ENCODE measurements at regions not wholly inside any gene's neighbourhood (a gene's known extent, or its start where the extent isn't known, plus 50 kb on each side); places are given as distances from the start of the nearest gene placed in this dataset.

DNA sequence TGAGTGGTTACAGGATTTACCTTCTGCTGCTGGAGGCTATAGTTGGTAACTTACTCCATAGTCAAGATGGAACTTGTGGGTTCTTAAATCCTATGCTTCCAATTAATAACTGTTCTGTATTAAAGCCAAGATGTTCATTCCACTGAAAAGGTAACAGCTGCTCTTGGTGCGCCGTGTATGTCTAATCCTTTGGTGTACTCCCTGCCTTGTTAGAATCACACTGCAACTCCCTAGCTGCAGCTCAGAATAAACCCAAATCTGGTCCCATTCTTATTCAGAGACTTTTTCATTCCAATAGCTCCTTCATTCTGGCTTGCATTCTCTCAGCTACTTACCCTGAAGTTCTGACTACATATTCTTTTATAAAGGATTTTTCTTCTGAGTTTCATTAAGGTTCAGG lies 1355.5 kb downstream of the MAT2B start:
- DNase-seq (ENCODE audit: low read depth): no peak

DNA sequence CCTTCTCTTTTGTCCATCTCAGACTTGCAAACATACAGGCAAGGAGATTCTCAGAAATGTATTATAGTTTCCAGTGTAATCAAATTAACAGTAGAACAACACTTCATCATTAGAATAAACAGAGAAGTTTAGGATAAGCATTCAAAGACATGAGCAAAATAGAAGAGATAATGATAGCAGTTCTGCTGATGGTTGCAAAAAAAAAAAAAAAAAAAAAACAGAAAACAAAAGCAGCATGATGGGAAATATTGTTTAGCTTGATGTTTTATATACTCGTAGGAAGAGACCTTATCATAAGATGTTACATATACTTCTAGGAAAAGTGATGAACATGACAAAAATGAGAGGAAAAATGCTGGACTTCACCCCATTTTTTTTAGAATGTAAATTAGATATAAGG lies 1356.2 kb downstream of the MAT2B start:
- no peak for DNase-seq (ENCODE audit: low read depth)

DNA sequence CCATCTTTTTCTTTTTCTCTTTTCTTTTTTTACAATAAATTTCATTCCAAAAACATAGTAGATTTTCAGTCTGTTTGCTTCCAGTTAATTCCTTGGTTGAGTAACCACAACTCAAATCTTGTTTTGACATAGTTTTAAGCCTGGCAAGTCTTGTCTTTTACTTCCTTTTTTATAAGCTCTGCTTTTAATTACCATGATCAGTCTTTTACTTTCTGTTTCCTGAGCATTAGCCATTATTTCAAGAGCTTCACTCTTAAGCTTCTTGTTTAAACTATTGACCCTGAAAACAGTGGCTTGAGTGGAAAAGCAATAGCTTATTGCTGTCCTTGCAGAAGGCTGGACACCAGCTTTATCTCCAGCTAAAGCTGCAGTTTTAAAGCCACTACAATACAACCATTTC lies 1363.3 kb downstream of the MAT2B start:
- DNase-seq (ENCODE audit: low read depth): no peak

DNA sequence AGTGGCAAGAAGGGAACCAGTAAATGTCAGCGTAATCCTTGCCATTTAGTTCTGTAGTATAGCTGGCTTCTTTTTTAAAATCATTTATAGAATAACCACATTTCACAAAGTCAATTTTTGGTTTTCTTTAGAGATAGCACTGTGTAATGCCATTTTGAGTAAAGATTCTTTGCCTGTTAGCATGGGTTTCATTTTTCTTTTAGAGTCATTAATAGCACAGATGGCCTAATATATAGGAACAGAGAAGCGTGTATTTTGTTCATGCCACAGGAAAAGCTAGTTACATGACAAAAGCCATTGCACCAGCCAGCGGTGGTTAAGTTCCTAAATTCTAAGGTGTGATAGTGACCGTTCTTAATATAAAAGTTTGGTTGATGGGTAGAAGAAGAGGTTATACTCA lies 1363.9 kb downstream of the MAT2B start:
- DNase-seq (ENCODE audit: low read depth): no peak

DNA sequence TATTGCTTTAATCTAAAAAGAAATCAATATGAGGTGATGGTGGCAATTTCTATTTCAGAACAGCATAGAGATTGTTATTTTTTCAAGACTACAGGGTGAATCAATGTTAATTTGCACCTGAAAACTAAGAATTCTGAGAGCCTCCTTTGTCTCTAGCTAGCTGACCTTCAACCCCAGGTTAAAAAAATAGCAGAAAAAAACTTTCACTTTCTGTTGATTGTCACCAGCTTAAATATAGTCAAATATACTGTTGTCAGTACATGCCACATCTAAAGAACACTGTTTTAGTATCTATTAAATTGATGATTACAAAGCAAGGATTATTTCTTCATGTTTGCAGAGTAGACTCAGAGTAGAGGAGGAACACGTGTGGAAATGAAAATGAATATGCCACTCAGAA lies 1371.4 kb downstream of the MAT2B start:
- no peak for DNase-seq (ENCODE audit: low read depth)

DNA sequence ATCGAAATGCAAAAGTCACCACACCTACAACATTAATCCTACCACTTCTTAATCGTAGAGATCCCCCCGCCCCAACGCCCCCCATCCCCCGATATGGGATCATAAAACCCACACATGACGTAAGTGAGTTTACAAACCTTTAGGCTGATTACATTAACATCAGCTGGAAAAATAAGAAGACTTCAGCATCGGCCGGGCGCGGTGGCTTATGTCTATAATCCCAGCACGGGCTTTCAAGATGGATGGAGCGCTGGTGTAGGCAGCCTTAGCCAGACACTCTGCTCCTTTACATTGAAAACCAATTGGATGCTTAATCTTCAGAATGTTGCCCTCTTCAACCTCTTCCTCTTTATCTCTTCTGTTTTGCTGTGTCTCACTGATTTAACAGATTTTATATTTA lies 1376.0 kb downstream of the MAT2B start:
- DNase-seq (ENCODE audit: low read depth): no peak

DNA sequence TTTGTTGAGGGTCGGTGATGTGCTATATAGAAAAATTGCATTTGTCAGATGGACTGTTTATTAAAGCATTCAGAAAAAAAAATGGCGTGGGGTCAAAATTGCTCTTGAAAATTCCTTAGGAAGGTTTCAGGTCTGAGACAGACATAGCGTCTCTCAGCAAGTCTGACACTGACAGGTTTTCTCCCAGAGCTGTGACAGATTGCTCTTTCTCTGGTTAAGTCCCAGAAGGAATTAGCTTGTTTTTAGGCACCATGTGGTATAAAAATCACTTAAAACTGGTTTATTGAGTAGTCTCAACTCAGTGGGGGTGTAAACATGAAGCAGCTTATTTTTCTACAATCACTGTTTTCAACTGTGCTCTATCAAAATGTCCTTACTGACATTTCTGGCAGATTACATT lies 1379.8 kb downstream of the MAT2B start:
- DNase-seq (ENCODE audit: low read depth): no peak

DNA sequence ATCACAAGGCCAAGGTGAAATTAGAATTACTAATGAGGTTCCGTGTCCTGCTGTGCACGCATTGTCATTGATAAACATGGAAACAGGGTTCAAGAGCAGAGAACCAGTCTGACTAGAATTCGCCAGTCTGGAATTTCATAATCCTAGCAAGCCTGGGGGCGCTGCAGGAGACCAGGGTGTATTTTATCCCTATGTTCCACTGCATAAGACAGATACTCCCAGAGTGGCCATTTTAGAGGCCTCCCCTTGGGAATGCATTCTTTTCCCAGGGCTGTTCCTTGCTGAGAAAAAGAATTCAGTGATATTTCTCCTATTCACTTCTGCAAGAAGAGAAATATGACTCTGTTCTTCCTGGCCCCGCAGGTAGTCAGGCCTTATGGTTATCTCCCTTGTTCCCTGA lies 1387.7 kb downstream of the MAT2B start:
- DNase-seq (ENCODE audit: low read depth): no peak

DNA sequence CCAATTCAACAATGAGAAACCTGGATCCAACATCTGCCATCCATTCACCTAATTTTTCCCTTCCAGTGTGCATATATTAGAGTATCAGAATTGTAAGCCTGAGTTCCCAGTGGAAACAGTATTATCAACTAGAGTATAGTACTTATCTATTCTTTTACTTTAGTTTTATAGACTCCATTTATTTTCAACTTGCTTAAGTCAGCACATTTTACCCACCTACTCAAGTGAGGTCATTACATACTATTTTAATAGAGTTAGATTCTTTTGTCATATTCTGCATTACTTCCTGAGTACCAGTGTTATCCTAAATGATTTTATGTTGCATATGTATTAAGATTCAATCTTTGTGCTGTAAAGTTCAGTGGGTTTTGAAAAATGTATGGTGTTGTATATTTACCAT lies 1393.3 kb downstream of the MAT2B start:
- no peak for DNase-seq (ENCODE audit: low read depth)

DNA sequence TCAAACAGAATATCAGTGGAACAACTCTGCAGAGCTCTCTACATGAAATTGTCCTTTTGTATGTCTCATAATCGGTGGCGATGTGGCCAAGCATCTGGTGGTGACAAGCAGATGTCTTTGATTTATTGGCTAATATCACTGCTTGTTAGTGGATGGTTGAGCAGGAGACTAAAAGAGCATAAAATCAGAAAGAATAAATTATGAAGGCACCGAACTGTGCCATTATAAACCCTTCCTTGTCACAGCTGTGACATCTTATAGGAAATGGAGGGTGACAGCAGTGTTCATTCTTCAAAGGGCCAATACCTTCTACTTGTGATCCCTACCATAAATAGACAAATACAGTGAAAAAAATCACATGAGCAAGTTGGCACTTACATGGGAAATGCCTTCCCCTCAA lies 1404.3 kb downstream of the MAT2B start:
- no peak for DNase-seq (ENCODE audit: low read depth)

DNA sequence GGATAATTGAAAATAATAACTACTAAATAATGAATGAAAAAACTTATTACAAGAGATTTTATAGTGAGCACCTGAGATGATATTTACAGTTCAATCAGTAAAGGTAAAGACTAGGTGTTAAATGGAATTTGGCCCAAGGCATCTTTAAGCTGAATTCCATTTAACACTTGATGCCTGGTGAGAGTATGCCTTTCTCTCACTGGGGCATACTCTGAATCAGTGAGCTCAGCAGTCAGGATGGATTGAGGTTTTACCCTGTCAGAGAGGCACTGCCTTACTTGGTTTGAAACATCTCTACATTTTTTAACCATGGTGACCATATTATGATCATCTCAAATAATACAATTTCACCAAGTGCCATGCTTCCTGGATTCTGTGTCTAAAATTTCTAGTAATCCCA lies 1416.3 kb downstream of the MAT2B start:
- DNase-seq (ENCODE audit: low read depth): no peak

DNA sequence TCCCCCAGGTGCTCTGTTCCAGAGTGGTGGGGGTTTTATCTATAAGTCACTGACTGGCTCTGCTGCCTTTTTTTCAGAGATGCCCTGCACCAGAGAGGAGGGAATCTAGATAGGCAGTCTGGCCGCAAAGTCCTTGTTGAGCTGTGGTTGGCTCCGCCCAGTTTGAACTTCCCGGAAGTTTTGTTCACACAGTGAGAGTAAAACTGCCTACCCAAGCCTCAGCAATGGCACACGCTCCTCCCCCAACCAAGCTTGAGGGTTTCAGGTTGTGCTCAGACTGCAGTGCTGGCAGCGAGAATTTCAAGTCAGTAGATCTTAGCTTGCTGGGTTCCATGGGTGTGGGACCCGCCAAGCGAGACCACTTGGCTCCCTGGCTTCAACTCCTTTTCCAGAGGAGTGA lies 1428.6 kb downstream of the MAT2B start:
- DNase-seq (ENCODE audit: low read depth): no peak

DNA sequence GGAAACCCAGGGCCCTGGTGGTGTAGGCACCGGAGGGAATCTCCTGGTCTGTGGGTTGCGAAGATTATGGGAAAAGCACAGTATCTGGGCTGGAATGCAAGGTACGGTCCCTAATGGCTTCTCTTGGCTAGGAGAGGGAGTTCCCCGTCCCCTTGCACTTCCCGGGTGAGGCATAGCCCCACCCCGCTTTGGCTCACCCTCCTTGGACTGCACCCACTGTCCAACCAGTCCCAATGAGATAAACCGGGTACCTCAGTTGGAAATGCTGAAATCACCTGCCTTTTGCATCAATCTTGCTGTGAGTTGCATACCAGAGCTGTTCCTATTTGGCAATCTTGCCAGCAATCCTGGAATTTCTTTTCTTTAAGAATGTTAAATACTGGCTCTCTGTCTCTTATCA lies 1429.1 kb downstream of the MAT2B start:
- DNase-seq (ENCODE audit: low read depth): no peak

DNA sequence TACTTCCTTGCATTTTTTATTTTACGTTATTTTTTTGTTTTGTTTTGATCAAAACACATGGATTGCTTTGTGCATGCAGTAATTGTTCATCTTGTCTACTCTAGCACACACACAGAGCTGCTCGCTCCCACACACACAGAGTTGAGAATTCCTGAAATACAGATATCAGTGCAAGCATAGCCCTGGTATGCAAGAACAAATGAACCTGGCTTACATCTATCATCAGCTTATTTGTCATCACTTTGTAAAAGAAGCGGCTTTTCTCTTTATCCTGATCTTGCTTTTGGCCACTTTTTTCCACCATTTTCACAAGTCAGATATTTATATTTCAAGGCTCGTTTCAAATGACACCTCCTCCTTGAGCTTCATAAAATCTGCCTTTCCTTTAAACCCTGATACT lies 1435.7 kb downstream of the MAT2B start:
- no peak for DNase-seq (ENCODE audit: low read depth)

DNA sequence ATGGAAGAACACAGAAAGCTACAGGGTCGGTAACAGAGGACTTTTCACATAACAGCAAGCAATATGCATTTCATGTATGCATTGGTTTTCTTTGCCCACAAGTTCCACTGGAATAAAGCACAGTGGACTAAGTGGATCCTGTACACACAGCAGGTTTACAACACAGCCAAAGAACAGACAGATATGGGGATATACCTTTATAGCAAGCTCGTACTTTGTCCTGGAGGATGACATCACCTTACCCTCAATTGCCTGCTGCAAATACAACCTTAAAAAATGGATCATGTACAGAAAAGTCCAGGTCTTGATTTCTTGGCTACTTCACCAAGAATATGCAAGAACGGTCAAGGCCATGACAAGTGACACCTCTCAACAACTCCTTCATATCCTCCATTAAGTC lies 1445.5 kb downstream of the MAT2B start:
- no peak for DNase-seq (ENCODE audit: low read depth)

DNA sequence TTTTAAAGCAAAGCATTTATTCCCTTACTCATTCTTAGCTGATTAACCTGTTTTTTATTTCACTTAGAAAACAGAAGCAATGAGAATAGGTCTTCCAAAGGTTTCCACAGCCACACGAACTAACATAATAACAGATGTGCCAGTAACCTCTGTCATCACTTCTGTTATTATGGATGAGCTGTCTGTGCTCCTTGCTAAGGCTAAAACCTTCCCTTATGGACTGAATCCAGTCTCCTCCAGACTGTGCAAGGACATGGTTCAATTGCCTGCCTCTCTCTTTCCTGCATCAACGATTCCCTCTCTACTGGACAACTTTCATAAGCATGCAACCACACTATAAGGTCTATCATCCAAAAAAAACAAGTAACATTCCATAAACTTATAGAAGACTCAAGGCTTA lies 1446.2 kb downstream of the MAT2B start:
- no peak for DNase-seq (ENCODE audit: low read depth)

DNA sequence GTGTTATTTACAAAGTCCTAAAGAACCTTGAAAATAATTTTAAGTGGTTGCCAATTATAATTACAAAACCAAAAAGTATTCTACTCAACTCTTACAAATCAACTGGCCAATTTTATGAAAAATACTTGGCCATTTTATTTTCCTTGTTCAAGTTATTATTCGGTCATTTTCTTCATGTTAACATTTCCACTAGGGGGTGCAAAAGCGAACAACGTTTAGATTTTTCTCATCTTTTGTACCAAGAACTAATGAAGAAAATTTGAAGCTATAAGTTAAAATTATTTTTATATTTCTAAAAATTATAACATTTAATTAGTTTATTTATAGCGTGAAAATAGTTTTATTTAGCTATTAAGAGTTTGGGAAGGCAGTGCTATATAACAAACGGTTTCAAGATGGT lies 1453.3 kb downstream of the MAT2B start:
- no peak for DNase-seq (ENCODE audit: low read depth)

DNA sequence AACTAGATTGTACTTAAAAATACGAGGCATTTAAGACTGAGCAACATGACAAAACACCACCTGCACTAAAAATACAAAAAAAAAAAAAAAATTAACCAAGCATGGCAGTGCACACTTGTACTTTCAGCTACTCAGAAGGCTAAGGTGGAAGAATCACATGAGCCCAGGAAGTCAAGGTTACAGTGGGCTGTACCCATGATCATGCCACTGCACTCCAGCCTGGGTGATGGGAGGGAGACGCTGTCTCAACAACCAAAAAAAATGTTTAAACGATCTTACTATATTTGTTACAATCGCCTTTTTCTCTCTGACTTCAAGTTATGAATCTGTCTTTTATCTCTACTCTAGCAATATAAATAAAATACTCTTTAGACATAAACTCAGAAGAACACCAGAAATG lies 1454.3 kb downstream of the MAT2B start:
- DNase-seq (ENCODE audit: low read depth): no peak

DNA sequence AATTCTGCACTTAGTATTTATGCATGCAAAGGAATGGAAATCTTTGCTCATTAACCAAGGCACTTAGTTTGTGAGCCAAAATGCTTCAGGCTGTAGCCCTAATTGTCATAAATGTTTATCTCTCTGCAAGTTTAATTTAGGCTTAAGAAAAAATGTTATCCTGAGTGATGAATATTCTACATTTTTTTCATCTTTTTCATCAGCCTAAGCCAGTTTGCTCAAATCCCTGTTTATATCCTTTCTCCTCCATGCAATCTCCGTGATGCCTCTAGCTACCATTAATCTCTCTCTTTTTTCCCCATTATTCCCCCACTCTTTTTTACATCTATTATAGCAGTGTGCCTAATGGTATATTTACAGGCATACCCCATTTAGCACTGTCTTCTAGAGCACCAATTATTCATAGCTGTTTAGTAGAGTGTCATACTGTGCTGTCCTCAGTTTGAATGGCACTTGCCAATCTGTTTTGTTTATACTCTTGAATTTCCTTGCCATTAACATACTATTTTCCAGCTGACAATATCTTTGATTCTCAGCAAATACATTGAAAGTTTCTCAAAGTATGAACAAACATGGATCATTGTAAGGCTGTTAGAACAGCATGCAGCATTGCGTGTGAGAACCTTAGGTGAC lies 1457.0 kb downstream of the MAT2B start:
- no peak for DNase-seq (ENCODE audit: low read depth)

DNA sequence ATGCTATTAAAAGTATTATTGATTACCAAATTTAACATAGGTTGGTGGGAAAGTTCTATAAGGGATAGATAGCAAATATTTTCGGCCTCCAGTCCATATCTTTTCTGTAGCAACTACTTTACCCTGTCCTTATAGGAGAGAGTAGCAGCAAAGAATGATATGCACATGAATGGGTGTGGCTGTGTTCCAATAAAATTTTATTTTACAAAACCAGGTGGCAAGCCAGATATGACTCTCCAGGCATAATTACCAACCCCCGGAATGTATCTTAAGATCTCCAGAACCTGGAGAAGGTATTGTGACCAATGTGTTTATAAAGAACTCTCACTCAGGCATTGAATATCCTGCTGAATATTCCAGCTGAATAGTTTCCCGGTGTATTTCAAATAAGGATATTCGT lies 1461.2 kb downstream of the MAT2B start:
- no peak for DNase-seq (ENCODE audit: low read depth)

DNA sequence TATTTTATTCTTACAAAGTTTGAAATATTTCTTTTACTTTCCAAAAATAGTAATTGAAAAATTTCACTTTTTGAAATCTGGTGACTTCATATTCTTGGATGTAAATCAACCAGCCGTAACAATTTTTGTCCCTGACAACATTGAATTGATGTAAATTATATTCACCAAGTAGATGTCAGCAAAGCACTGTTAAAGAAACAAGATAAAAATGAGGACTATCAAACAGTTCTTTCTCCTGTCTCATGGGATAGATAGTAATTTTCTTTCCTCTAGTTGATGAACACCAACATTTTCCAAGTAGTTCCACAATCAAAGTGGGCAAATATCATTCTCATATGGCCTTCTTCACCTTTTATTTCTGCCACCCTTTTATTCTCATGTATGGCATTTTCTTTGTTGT lies 1461.9 kb downstream of the MAT2B start:
- DNase-seq (ENCODE audit: low read depth): no peak

DNA sequence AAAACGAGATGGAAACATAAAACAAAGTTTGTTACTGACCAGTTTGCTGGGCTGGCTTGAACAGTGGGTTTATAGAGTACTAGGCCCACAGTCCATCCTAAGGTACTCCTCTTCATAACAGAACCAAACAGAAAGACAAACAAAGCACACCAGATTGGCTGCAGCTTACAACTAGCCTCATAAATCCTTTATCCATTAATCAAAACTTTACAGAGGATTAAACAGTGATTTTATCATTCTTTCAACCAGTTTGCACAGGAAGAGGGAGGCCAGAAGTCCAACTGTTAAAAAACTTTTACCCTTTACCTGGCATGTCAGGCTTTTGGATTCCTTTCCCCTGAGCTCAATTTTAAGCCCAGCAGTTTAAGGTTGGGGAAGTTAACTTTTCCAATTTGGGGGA lies 1467.6 kb downstream of the MAT2B start:
- DNase-seq (ENCODE audit: low read depth): no peak

DNA sequence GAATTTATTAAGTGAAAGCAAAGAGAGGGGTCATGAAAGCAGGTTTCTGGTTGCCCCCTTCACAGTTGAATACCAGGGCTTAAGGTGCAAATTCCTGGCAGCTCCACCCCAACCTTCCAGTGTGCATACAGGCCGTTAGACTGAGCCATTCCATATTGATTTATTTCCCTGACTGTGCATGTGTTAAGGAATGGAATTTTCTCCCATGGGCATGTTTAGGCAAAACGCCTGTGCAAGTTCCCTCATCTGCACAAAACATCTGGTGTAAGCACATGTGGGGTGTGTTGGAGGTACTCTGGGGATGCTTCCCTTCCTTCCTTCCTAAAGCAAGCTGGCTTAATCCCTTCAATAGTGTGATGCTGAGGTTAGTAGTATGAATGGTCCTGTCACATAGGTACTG lies 1470.6 kb downstream of the MAT2B start:
- no peak for DNase-seq (ENCODE audit: low read depth)

DNA sequence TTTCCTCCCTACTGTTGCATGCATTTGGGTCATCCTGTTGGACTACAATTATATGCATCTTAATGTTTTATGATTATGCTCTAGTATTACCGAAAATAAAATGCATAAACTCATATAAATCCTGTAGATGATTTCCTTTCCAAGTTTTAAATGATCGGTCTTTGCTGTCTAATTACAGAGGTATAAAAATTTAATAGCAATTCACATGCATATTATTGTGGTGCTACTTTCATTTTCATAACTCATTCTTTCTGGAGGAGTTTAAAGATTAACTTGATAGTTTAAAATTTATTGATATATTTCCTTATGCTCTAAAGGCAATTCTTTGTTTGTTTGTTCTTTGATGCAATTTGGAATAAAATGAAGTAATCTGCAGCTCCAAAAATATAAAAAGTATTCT lies 1475.1 kb downstream of the MAT2B start:
- DNase-seq (ENCODE audit: low read depth): no peak

DNA sequence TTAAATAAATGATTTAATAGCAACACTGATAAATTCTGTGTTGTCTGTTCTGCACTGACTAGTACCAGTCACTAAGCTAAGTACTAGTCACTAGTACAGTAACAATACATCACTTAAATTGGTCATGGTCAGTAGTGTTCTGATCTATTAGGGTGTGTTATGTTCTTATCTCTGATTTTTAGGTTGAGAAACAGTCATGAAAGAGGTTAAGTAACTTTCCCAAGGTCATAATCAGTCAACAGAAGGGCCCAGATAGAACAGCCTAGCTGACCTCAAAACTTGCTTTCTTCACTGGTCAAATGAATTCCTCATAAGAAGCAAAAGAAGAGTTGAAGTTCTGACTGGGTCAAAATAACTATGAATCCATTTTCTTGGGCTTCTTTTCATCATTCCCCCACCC lies 1492.7 kb downstream of the MAT2B start:
- no peak for DNase-seq (ENCODE audit: low read depth)

Data from GM04504 (cell line).